GM19043 (cell line): ENCODE measurements at regions not wholly inside any gene's neighbourhood (a gene's known extent, or its start where the extent isn't known, plus 50 kb on each side); places are given as distances from the start of the nearest gene placed in this dataset.

Experiments
- ATAC-seq: cut with Tn5 transposase; IDR thresholded peaks from one replicate; pipeline ENCODE4 v1.9.1; 2021; ENCODE audit warnings: low read depth; ENCODE audit not compliant: unreplicated experiment

- no peak for ATAC-seq
These were observed 466.0 kb downstream of the FOXO1 start for GRCh38 chr13:40200273-40200978.

DNA sequence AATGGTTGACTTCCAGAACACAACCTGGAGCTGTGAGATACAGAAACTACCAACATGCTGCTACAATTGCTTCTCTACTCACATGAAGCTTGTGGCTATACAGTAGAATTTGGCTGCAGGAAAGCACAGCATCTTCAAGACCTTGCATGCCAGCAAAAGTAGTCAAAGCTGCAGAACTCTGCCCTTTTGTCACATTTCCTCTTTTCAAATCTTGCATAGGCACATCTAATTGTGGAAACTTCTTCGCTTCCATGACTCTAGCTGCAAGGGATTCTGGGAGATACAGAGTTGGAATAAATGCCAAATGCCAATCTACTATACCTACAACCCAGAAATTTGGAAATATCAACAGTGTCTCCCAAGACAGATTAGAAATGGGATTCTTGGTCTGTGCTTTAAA, 462.2 kb downstream of the FOXO1 start:
- no peak for ATAC-seq

- no peak for ATAC-seq
These were observed 460.6 kb downstream of the FOXO1 start for GRCh38 chr13:40205771-40206240.

- peak; percentile 45 for ATAC-seq
These were observed 460.0 kb downstream of the FOXO1 start for GRCh38 chr13:40206241-40207000.

DNA sequence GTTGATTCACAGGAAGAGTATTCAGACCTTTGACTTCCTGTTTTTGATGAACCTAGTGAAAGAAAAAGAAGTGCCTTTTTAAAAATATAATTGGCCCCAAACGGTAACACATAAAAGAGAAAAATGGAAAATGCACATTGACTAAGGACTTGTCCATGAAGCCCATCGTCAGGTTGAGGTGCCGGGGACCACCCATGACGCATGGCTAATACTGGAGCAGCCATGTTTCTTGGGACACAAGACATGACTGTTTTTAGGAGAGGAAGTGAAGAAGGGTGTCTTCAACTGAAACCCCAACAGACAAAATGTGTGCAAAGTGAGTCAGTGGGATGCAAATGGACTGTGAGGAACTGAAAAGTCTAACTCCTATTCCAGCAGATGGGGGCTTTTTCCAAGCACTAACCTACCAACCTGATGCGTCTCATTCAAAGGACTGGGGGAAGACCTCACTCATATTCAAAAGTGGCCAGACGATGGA, 459.4 kb downstream of the FOXO1 start:
- ATAC-seq, result peak; percentile 58

- ATAC-seq, result no peak
These were observed 457.9 kb downstream of the FOXO1 start for GRCh38 chr13:40208517-40208916.

DNA sequence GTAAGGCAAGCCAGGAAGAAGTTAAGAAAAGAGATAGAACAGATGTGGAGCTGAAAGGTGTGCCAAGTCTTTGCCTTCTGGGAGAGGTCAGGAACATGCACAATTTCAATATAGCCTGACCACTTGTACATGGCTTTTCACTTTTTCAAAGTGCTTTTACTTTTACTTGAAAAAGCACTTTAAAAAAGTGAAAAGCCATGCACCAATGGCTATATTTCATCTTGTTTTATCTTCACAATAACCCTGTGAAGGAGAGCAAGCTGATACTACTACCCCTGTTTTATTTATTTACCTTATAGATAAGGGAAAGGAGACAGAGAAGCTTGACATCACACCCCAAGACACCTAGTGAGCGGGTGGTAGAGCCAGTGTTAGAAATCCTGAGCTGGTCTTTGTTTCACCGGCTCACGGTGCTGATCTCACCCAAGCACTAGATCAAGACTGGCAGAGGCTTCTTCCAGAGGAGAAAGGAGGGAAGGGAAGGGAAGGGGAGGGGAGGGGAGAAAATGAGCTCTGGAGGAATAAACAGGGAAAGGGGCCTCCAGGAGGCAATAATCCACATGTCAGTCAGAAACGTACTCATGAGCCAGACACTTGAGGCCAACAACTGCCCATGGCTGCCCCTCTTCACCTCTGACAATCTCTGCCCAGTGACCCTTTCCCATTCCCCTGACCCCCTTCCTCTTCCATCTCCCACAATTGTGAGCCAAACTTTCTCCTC, 455.4 kb downstream of the FOXO1 start:
- ATAC-seq, result no peak

DNA sequence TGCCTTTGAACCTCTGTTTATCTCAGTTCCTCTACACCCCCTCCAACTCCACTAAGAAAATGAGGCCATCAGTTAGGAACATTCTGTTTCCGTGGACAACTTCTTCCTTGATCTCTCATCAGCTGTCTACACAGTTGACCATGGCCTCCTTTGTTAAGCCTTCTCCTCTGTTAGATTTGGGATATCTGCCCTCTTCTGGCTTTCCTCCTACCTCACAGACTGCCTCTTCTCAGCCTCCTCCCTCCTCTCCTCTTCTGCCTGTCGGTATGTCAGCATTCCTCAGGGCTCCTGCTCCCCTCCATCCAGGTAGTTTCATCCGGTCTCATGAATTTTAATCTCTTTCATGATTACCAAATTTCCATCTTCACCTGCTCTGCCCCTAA, 454.9 kb downstream of the FOXO1 start:
- ATAC-seq, result no peak

DNA sequence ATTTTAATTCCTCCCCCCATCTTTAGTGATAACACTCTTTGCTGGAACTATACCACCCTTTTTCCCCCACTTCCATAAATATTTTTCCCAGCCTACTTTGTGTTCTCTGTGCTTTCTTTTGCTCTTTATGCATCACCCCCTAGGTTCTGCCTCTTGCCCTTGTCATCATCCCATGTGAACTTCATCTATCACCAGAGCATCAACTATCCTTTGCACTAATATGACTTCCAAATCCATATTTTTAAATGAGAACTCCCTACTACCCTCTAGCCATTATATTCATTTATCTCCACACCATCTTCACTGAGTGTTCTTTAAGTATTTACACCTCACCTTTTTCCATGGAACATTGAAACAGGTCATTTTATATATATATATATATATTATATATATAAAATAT, 452.7 kb downstream of the FOXO1 start:
- no peak for ATAC-seq

DNA sequence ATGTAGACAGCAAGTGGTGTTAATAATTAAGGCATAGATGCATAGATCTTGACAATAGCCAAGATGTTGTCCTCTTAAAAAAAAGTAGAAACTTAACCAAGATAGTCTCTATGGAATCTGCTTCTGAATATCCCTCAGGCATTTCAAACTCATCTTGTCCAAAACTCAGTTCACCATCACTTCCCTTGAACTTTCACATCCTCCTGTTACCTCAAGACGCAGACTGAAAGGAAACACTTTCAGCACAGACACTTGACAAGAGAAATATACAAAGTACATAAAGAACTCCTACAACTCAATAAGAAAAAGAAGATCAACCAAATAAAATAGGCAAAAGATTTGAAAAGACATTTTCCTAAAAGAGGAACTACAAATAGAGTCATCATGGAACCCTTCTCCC, 451.1 kb downstream of the FOXO1 start:
- ATAC-seq, result no peak

- ATAC-seq, result no peak
These were observed 450.7 kb downstream of the FOXO1 start for GRCh38 chr13:40215747-40216146.

- ATAC-seq, result no peak
These were observed 448.8 kb downstream of the FOXO1 start for GRCh38 chr13:40217675-40218074.

DNA sequence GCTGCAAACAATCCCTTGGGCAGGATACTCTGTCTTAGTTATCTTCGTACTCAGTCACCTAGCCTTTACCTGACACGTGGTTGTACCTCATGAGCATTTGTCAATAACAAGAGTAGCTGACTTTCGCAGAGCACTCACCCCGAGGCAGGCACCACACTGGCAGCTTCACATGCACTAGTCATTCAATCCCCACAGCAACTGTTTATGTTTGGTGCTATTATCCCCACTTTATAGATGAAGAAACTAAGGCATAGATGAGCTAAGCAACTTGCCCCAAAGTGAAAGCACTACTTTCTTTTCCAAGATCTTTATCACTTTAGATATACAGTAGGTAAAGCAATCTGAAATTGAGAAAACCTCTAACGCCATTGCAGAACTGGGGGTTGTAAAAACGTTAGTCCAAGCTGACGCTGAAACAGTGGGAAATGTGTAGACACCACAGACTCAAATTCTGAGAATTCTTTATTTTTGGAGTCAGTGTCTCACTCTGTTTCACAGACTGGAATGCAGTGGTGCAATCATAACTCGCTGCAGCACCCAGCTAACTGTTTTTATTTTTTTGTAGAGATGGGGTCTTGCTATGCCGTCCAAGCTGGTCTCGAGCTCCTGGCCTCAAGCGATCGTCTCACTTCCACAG, 446.0 kb downstream of the FOXO1 start:
- ATAC-seq, result no peak

DNA sequence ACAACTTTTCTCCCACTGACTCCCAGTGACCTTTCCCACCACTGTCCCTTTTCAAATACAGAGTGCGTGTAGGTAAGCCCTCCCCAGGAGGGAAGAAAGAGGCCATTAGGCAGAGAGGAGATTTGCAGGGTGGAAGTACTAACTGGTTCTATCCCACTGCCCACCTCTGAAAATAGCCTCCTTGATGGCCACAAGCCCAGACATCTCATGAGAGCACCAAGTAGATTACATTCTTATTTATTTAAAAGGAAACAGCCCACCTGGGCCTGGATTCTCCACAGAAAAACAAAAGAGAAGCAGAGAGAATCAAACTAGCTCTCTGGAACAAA, 445.3 kb downstream of the FOXO1 start:
- ATAC-seq, result no peak

GRCh38 chr13:40221460-40222201, 444.8 kb downstream of the FOXO1 start:
- no peak for ATAC-seq

- no peak for ATAC-seq
These were observed 442.9 kb downstream of the FOXO1 start for GRCh38 chr13:40223585-40223984.

- no peak for ATAC-seq
These were observed 437.9 kb downstream of the FOXO1 start for GRCh38 chr13:40228496-40228895.

DNA sequence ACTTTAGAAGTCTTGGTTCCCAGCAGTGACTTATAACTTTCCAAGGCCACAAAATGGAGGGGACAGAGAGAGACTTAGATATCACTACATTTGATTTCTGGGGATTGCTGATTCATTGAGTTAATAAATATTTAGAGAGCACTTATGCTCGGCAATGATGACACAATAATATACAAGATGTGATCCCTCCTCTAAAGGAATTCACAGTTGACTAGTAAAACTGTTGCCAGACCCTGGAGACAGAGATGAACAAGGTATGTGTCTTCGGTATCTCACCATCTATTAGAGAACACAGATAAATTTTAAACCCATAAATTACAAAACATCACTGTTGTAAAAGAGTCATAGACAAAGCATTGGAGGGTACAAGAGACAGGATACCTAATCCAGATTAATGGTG, 437.5 kb downstream of the FOXO1 start:
- ATAC-seq, result no peak

DNA sequence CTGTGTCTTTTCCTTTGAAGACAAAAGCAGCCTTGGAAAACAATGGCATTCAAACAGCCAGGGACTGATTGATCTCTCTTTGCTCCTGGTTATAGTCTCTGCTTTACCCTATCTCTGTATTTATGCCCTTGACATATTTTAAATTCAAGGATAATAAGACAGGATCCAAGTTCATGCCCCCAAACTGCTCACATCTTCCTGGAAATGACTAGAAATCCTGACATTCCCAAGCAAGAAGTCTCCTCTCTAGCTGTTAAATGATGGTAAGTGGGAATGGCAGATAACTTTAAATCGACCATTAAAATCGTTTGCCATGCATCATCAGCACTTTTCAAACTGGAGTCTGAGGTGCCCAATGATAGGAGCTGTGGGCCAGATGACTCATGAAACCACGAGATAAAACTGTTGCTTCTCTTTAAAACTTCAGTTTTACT, 435.6 kb downstream of the FOXO1 start:
- ATAC-seq, result no peak

- no peak for ATAC-seq
These were observed 435.1 kb downstream of the FOXO1 start for GRCh38 chr13:40231311-40231710.
